Testis (tissue), 2 donors: ENCODE measurements at regions not wholly inside any gene's neighbourhood (a gene's known extent, or its start where the extent isn't known, plus 50 kb on each side); places are given as distances from the start of the nearest gene placed in this dataset.
"Not testable (repeated sequence)": the region's sequence is repeated elsewhere in the genome, so short reads cannot be mapped to it uniquely, and the experiment has no call there.

ENCODE experiments used
- DNase-seq: peaks from one replicate; pipeline ENCODE4 v3.0.0-alpha.2; 2019
- H3K27ac ChIP-seq, 2 donors: fragments of 200-600 bp; sonication (generic); one replicate each; pipeline ENCODE4 v1.5.1; 2019
- H3K27me3 ChIP-seq: fragments of 200-600 bp; sonication (generic); one replicate; pipeline ENCODE4 v1.5.1; 2019
- H3K36me3 ChIP-seq: fragments of 200-600 bp; sonication (generic); one replicate; pipeline ENCODE4 v1.5.1; 2017; ENCODE audit warnings: low read depth; ENCODE audit errors: missing control alignments
- H3K4me1 ChIP-seq: fragments of 200-600 bp; sonication (generic); one replicate; pipeline ENCODE4 v1.5.1; 2019
- H3K4me3 ChIP-seq, 2 donors: fragments of 200-600 bp; sonication (generic); one replicate each; pipeline ENCODE4 v1.5.1; 2017 to 2019
- H3K9me3 ChIP-seq: fragments of 200-600 bp; sonication (generic); one replicate; pipeline ENCODE4 v1.5.1; 2017
- CTCF ChIP-seq, 3 experiments: fragments of 450-650 bp in 2 of 3; fragments of 200-600 bp in 1 of 3; sonication (generic) in 1 of 3; IDR thresholded peaks; one replicate each; pipeline ENCODE4 v1.5.1; 2016 to 2019; ENCODE audit warnings: antibody characterized with exemption in 3 of 3, mild to moderate bottlenecking in 2 of 3, moderate library complexity in 1 of 3
- whole genome bisulfite sequencing, 2 donors: methylation state at CpG; one replicate each; pipeline ENCODE4 v1.1.5; 2018; 5-methylcytosine and 5-hydroxymethylcytosine counted together
- intact Hi-C: fragments of 100-400 bp; cut with DNase I; formaldehyde crosslinking; loops from one replicate; pipeline ENCODE4 v1.15.1; 2023; ENCODE audit warnings: low total_unique reads

DNA sequence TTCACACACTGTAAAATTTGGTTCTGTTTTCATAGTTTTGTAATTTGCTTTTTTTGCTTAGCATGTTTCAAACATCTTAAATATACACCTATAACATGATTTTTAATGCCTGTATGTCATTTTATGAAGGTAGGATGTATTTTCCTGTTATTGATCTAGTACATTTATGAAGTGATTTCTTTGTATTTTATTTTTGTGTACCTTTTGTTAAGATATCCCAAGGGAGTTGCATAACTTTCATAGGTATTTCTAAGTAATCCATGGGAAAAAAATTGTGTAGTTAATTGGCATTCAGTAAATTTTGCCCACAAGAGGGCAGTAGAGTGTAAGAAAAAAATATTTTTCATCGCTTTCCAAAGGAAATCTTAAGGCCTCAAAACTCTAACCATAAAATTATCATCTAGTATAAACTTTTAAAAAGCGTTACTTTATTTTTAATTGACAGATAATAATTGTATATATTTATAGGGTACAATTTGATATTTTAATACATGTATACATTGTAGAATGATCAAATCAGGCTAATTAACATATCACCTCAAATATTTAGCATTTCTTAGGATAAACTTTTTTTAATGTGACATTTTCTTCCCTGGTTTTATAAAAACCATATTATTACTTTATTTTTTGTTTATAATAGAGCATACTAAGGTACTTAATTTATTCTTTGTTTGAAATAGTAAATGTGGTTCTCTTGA is 62.8 kb upstream of the ARL17B start:
- H3K27ac ChIP-seq, intact Hi-C loops, H3K9me3 ChIP-seq, H3K36me3 ChIP-seq, DNase-seq, H3K4me3 ChIP-seq, H3K4me1 ChIP-seq, H3K27me3 ChIP-seq: not testable (repeated sequence)
- 0 to 33% methylated on average over 1 of the region's 2 CpGs for WGBS, 2 donors
- TF ChIP-seq CTCF (IDR thresholded peaks at IDR 0.05) = peak in 1 of 3 experiments; percentile 12

- H3K36me3 ChIP-seq, intact Hi-C loops, H3K4me3 ChIP-seq, H3K27ac ChIP-seq, H3K27me3 ChIP-seq, H3K9me3 ChIP-seq, H3K4me1 ChIP-seq, DNase-seq: not testable (repeated sequence)
- WGBS, 2 donors = 71% methylated on average over 1 of the region's 7 CpGs; no CpG with 5 or more reads in 1 of the 2 donors
Observed at GRCh38 chr17:46417907-46418306, 56.3 kb upstream of the ARL17B start.

DNA sequence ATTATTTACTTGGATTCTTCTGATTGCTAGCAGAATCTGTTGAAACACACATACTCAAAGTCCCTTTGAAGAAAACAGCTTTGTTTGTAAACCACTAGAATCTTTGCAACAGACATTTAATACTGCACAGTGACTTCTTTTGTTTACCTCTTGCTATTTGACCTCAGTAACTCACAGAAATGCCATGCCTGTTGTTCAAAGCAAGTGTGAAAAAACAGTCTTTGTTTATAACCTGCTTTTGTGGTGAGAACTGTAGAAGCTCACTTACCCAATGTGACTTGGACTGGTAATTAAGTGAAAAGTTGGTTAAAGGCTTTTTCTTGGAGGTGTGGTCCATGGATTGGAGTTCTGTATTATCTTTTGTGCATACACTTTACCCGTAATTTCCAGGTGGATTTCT is 55.7 kb upstream of the ARL17B start:
- DNase-seq, H3K9me3 ChIP-seq, H3K4me1 ChIP-seq, H3K27ac ChIP-seq, intact Hi-C loops, H3K36me3 ChIP-seq, H3K27me3 ChIP-seq, H3K4me3 ChIP-seq: not testable (repeated sequence)
- WGBS, 2 donors = no CpG with 5 or more reads among the region's 1 CpG

- H3K27me3 ChIP-seq, intact Hi-C loops, H3K27ac ChIP-seq, H3K4me1 ChIP-seq, H3K4me3 ChIP-seq, DNase-seq, H3K36me3 ChIP-seq, H3K9me3 ChIP-seq: not testable (repeated sequence)
- WGBS, 2 donors = 80% methylated on average over 1 of the region's 3 CpGs; no CpG with 5 or more reads in 1 of the 2 donors
Observed at GRCh38 chr17:46414559-46414958, 53.0 kb upstream of the ARL17B start.

DNA sequence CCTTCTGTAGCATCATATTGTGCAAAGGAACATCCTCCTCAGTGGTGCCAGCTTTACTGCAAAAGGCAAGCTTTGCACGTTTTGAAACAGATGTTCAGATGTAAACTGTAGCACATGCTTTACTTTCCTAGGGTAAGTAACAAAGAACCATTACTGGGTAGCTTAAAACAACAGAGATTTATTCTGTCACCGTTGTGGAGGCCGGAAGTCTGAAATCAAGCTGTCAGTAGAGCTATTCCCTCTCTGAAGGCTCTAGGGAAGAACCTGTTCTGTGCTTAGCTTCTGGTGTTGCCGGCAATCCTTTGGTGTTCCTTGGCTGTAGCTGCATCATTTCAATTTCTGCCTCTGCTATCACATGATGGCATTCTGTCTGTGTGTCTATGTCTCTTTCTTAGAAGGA is 50.6 kb upstream of the ARL17B start:
- H3K4me3 ChIP-seq, H3K4me1 ChIP-seq, H3K27ac ChIP-seq, DNase-seq, H3K36me3 ChIP-seq, H3K27me3 ChIP-seq, H3K9me3 ChIP-seq, intact Hi-C loops: not testable (repeated sequence)
- 100% methylated on average over 2 of the region's 4 CpGs; no CpG with 5 or more reads in 1 of the 2 donors for WGBS, 2 donors

- DNase-seq, H3K4me3 ChIP-seq, H3K4me1 ChIP-seq, H3K36me3 ChIP-seq, H3K9me3 ChIP-seq, intact Hi-C loops, H3K27me3 ChIP-seq, H3K27ac ChIP-seq: not testable (repeated sequence)
- WGBS, 2 donors = no CpG with 5 or more reads among the region's 5 CpGs
Observed at GRCh38 chr17:46411172-46411852, 49.7 kb upstream of the ARL17B start.
